ENCODE measurements at regions not wholly inside any gene's neighbourhood (a gene's known extent, or its start where the extent isn't known, plus 50 kb on each side); places are given as distances from the start of the nearest gene placed in this dataset.

DNA sequence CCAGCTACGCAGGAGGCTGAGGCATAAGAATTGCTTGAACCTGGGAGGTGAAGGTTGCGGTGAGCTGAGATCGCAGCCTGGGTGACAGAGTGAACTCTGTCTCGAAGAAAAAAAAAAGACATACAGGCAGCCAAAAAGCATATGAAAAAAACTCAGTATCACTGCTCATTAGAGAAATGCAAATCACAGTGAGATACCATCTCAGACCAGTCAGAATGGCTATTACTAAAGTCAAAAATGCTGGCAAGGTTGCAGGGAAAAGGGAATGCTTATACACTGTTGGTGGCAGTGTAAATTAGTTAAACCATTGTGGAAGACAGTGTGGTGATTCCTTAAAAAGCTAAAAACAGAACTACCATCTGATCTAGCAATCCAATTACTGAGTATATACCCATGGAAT lies 123.1 kb downstream of the CHIC2 start:
- TF ChIP-seq POLR2A (IDR thresholded peaks at IDR 0.05) = no peak
- TF ChIP-seq, protein P1, sequence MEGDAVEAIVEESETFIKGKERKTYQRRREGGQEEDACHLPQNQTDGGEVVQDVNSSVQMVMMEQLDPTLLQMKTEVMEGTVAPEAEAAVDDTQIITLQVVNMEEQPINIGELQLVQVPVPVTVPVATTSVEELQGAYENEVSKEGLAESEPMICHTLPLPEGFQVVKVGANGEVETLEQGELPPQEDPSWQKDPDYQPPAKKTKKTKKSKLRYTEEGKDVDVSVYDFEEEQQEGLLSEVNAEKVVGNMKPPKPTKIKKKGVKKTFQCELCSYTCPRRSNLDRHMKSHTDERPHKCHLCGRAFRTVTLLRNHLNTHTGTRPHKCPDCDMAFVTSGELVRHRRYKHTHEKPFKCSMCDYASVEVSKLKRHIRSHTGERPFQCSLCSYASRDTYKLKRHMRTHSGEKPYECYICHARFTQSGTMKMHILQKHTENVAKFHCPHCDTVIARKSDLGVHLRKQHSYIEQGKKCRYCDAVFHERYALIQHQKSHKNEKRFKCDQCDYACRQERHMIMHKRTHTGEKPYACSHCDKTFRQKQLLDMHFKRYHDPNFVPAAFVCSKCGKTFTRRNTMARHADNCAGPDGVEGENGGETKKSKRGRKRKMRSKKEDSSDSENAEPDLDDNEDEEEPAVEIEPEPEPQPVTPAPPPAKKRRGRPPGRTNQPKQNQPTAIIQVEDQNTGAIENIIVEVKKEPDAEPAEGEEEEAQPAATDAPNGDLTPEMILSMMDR (IDR thresholded peaks at IDR 0.05) = no peak

Data from tibial nerve (tissue), 3 donors.